Vagina (tissue), 2 donors: ENCODE measurements at regions not wholly inside any gene's neighbourhood (a gene's known extent, or its start where the extent isn't known, plus 50 kb on each side); places are given as distances from the start of the nearest gene placed in this dataset.

ENCODE experiments used
- CTCF ChIP-seq, 3 experiments: fragments of 450-650 bp in 2 of 3; fragments of 200-600 bp in 1 of 3; sonication (generic) in 1 of 3; IDR thresholded peaks; one replicate each; pipeline ENCODE4 v1.5.1; 2017 to 2019; ENCODE audit warnings: antibody characterized with exemption in 3 of 3, mild to moderate bottlenecking in 2 of 3, moderate library complexity in 2 of 3
- POLR2A ChIP-seq, 2 donors: fragments of 450-650 bp; IDR thresholded peaks; one replicate each; pipeline ENCODE4 v1.6.1; 2017; ENCODE audit warnings: antibody characterized with exemption in 2 of 2, mild to moderate bottlenecking in 2 of 2, moderate library complexity in 2 of 2
- POLR2AphosphoS5 ChIP-seq, 2 donors: sonication (generic); formaldehyde crosslinking; IDR thresholded peaks; one replicate each; pipeline ENCODE4 v1.9.0; 2017; ENCODE audit warnings: antibody characterized with exemption in 2 of 2, mild to moderate bottlenecking in 2 of 2, low read depth in 1 of 2; ENCODE audit not compliant: insufficient read depth in 1 of 2

- TF ChIP-seq POLR2A (IDR thresholded peaks at IDR 0.05) (no peak), POLR2AphosphoS5 (IDR thresholded peaks at IDR 0.05; ENCODE audit: insufficient read depth in 1 of 2, low read depth in 1 of 2) (no peak), CTCF (IDR thresholded peaks at IDR 0.05) (no peak)
Measured at GRCh38 chr15:46956456-46956855, 760.8 kb upstream of the SEMA6D start.
